ENCODE measurements at regions not wholly inside any gene's neighbourhood (a gene's known extent, or its start where the extent isn't known, plus 50 kb on each side); places are given as distances from the start of the nearest gene placed in this dataset.

DNA sequence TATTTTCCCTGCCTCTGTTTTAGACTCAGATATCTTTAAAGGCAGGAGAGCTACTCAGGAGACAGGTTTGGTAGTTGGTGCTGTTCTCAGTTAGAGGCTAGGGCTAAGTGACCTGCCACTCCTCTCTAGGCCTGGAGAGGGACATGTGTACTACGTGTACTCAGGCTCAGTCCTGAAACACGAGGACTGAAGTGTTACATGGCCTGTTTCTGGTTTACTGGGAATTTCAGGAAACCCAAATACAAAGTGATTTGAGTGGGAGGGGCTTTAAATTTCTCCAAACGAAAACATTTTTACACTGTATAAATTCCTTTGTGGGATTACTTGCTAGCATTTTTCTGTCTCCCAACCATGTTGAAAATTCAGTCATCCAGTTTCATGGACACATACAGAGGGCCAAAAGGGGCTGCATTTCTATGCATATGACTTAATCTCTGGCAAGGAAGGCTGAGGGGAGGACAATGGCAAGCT is 343.3 kb downstream of the CYP26B1 start:
- TF ChIP-seq, protein P1, sequence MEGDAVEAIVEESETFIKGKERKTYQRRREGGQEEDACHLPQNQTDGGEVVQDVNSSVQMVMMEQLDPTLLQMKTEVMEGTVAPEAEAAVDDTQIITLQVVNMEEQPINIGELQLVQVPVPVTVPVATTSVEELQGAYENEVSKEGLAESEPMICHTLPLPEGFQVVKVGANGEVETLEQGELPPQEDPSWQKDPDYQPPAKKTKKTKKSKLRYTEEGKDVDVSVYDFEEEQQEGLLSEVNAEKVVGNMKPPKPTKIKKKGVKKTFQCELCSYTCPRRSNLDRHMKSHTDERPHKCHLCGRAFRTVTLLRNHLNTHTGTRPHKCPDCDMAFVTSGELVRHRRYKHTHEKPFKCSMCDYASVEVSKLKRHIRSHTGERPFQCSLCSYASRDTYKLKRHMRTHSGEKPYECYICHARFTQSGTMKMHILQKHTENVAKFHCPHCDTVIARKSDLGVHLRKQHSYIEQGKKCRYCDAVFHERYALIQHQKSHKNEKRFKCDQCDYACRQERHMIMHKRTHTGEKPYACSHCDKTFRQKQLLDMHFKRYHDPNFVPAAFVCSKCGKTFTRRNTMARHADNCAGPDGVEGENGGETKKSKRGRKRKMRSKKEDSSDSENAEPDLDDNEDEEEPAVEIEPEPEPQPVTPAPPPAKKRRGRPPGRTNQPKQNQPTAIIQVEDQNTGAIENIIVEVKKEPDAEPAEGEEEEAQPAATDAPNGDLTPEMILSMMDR (IDR thresholded peaks at IDR 0.05) = no peak
- no peak for TF ChIP-seq ZFX (IDR thresholded peaks at IDR 0.05; ENCODE audit: borderline replicate concordance)
